Liver (tissue), 8 donors: ENCODE measurements at regions not wholly inside any gene's neighbourhood (a gene's known extent, or its start where the extent isn't known, plus 50 kb on each side); places are given as distances from the start of the nearest gene placed in this dataset.

Source experiments
- DNase-seq: peaks from one replicate; pipeline ENCODE4 v3.0.0-alpha.2; 2017; ENCODE audit warnings: low spot score
- H3K27ac ChIP-seq, 2 donors: one replicate each; pipeline ENCODE4 v1.7.0; 2013; ENCODE audit warnings: inconsistent platforms in 2 of 2, low read length in 2 of 2, control low read depth in 1 of 2, low read depth in 1 of 2, mild to moderate bottlenecking in 1 of 2
- H3K27me3 ChIP-seq, 4 donors: one replicate each; pipeline versions ENCODE4 v1.6.1 to v1.7.0; 2013; ENCODE audit warnings: low read length in 3 of 4, inconsistent platforms in 1 of 4, mild to moderate bottlenecking in 1 of 4, moderate library complexity in 1 of 4; ENCODE audit not compliant: control insufficient read depth in 4 of 4, insufficient read depth in 4 of 4
- H3K36me3 ChIP-seq, 4 donors: one replicate each; pipeline versions ENCODE4 v1.6.1 to v1.7.0; 2013; ENCODE audit warnings: low read length in 3 of 4, mild to moderate bottlenecking in 3 of 4, low read depth in 1 of 4, moderate library complexity in 1 of 4; ENCODE audit not compliant: control insufficient read depth in 4 of 4, insufficient read depth in 3 of 4
- H3K4me1 ChIP-seq, 4 donors: one replicate each; pipeline versions ENCODE4 v1.6.1 to v1.7.0; 2013; ENCODE audit warnings: low read length in 3 of 4, mild to moderate bottlenecking in 3 of 4, moderate library complexity in 1 of 4; ENCODE audit not compliant: control insufficient read depth in 4 of 4, insufficient read depth in 4 of 4
- H3K4me3 ChIP-seq, 3 donors: one replicate each; pipeline versions ENCODE4 v1.6.1 to v1.7.0; 2013; ENCODE audit warnings: low read length in 3 of 3, control low read depth in 1 of 3, low read depth in 1 of 3, mild to moderate bottlenecking in 1 of 3
- H3K9ac ChIP-seq, 2 donors: one replicate each; pipeline ENCODE4 v1.7.0; 2013; ENCODE audit warnings: low read length in 2 of 2, mild to moderate bottlenecking in 2 of 2, moderate library complexity in 2 of 2, control low read depth in 1 of 2, low read depth in 1 of 2
- H3K9me3 ChIP-seq, 4 donors: one replicate each; pipeline versions ENCODE4 v1.6.1 to v1.7.0; 2013; ENCODE audit warnings: low read length in 3 of 4; ENCODE audit not compliant: control insufficient read depth in 4 of 4
- ATF3 ChIP-seq: IDR thresholded peaks from 2 replicates; pipeline ENCODE4 v1.6.1; 2016; ENCODE audit warnings: antibody characterized with exemption
- CTCF ChIP-seq: fragments of 150-350 bp; IDR thresholded peaks from 2 replicates; pipeline ENCODE4 v1.5.1; 2017; ENCODE audit warnings: improper control_type of control experiment, low read depth, low read length; ENCODE audit not compliant: missing input control
- EGR1 ChIP-seq, 2 donors: IDR thresholded peaks; 2 replicates each; pipeline ENCODE4 v1.6.1; 2016 to 2018; ENCODE audit warnings: antibody characterized with exemption in 2 of 2, low read depth in 2 of 2
- FOXA1 ChIP-seq: IDR thresholded peaks from 2 replicates; pipeline ENCODE4 v1.6.1; 2016; ENCODE audit warnings: antibody characterized with exemption
- FOXA2 ChIP-seq: IDR thresholded peaks from 2 replicates; pipeline ENCODE4 v1.6.1; 2016; ENCODE audit warnings: antibody characterized with exemption
- GABPA ChIP-seq, 2 donors: IDR thresholded peaks in 1 of 2; conservative IDR thresholded peaks in 1 of 2; 2 replicates each; pipeline ENCODE4 v1.6.1; 2016; ENCODE audit warnings: antibody characterized with exemption in 2 of 2, mild to moderate bottlenecking in 1 of 2, moderate library complexity in 1 of 2
- HNF4A ChIP-seq, 2 donors: conservative IDR thresholded peaks; 2 replicates each; pipeline ENCODE4 v1.6.1; 2016; ENCODE audit warnings: antibody characterized with exemption in 2 of 2, mild to moderate bottlenecking in 2 of 2
- HNF4G ChIP-seq: IDR thresholded peaks from 2 replicates; pipeline ENCODE4 v1.6.1; 2016; ENCODE audit warnings: antibody characterized with exemption
- JUND ChIP-seq, 2 donors: IDR thresholded peaks; 2 replicates each; pipeline ENCODE4 v1.6.1; 2016; ENCODE audit warnings: antibody characterized with exemption in 2 of 2
- MAX ChIP-seq: IDR thresholded peaks from 2 replicates; pipeline ENCODE4 v1.6.1; 2016; ENCODE audit warnings: antibody characterized with exemption
- NR2F2 ChIP-seq: IDR thresholded peaks from 2 replicates; pipeline ENCODE4 v1.6.1; 2016; ENCODE audit warnings: antibody characterized with exemption
- RAD21 ChIP-seq, 2 donors: IDR thresholded peaks; 2 replicates each; pipeline ENCODE4 v1.6.1; 2016; ENCODE audit warnings: antibody characterized with exemption in 2 of 2, mild to moderate bottlenecking in 2 of 2
- REST ChIP-seq: IDR thresholded peaks from 2 replicates; pipeline ENCODE4 v1.6.1; 2016; ENCODE audit warnings: antibody characterized with exemption, mild to moderate bottlenecking
- RXRA ChIP-seq, 2 donors: IDR thresholded peaks; 2 replicates each; pipeline ENCODE4 v1.6.1; 2017 to 2018; ENCODE audit warnings: antibody characterized with exemption in 2 of 2, mild to moderate bottlenecking in 1 of 2
- SP1 ChIP-seq: IDR thresholded peaks from 2 replicates; pipeline ENCODE4 v1.6.1; 2018; ENCODE audit warnings: antibody characterized with exemption, mild to moderate bottlenecking
- TAF1 ChIP-seq: conservative IDR thresholded peaks from 2 replicates; pipeline ENCODE4 v1.6.1; 2016; ENCODE audit warnings: antibody characterized with exemption, mild to moderate bottlenecking
- YY1 ChIP-seq: IDR thresholded peaks from 2 replicates; pipeline ENCODE4 v1.6.1; 2016; ENCODE audit warnings: antibody characterized with exemption, mild to moderate bottlenecking
- ZBTB33 ChIP-seq: IDR thresholded peaks from 2 replicates; pipeline ENCODE4 v1.6.1; 2016; ENCODE audit warnings: antibody characterized with exemption
- WGBS: extraction: QIAGEN DNeasy Blood & Tissue Kit; methylation state at CpG from one replicate; pipeline ENCODE4 v1.1.7; 2013; 5-methylcytosine and 5-hydroxymethylcytosine counted together
- donor health status: healthy.
- donor health status: healthy.
- donor health status: healthy.
- donor health status: healthy.
- donor health status: healthy.

- TF ChIP-seq FOXA2 = no peak
- no peak for TF ChIP-seq TAF1
- no peak for TF ChIP-seq JUND (IDR thresholded peaks at IDR 0.05)
- TF ChIP-seq ATF3 = no peak
- no peak for TF ChIP-seq CTCF
- TF ChIP-seq MAX = no peak
- TF ChIP-seq HNF4G = no peak
- no peak for TF ChIP-seq EGR1 (IDR thresholded peaks at IDR 0.05; ENCODE audit: low read depth in 2 of 2)
- no peak for TF ChIP-seq SP1
- TF ChIP-seq GABPA (IDR thresholded peaks at IDR 0.05 in 1 of 2, conservative IDR thresholded peaks at IDR 0.05 in 1 of 2) = no peak
- TF ChIP-seq HNF4A (conservative IDR thresholded peaks at IDR 0.05) = no peak
- TF ChIP-seq REST = no peak
- no peak for TF ChIP-seq ZBTB33
- no peaks in the 10 kb centered on the region for H3K27me3 ChIP-seq
- 84% methylated on average over 3 of the region's 3 CpGs for WGBS
- no peak overlapping the region for H3K4me3 ChIP-seq
- H3K9me3 ChIP-seq = no peaks in the 10 kb centered on the region
- H3K27ac ChIP-seq = no peak overlapping the region
- H3K4me1 ChIP-seq = no peaks in the 10 kb centered on the region
- H3K36me3 ChIP-seq = no peaks in the 10 kb centered on the region
- no peak overlapping the region for H3K9ac ChIP-seq
- no peak for DNase-seq
Measured at GRCh38 chr4:180465364-180465763, 1777.8 kb upstream of the TENM3 start.

- WGBS = 31% methylated on average over 1 of the region's 1 CpG
- no peak overlapping the region for H3K9ac ChIP-seq
- H3K9me3 ChIP-seq = no peaks in the 10 kb centered on the region
- no peaks in the 10 kb centered on the region for H3K36me3 ChIP-seq
- no peaks in the 10 kb centered on the region for H3K4me1 ChIP-seq
- H3K4me3 ChIP-seq = no peak overlapping the region
- no peak overlapping the region for H3K27ac ChIP-seq
- no peaks in the 10 kb centered on the region for H3K27me3 ChIP-seq
- no peak for DNase-seq
- TF ChIP-seq GABPA (IDR thresholded peaks at IDR 0.05 in 1 of 2, conservative IDR thresholded peaks at IDR 0.05 in 1 of 2) (no peak), JUND (IDR thresholded peaks at IDR 0.05) (no peak), FOXA1 (no peak), FOXA2 (no peak), RXRA (IDR thresholded peaks at IDR 0.05) (no peak), ZBTB33 (no peak), NR2F2 (no peak), MAX (no peak), EGR1 (IDR thresholded peaks at IDR 0.05; ENCODE audit: low read depth in 2 of 2) (no peak), HNF4A (conservative IDR thresholded peaks at IDR 0.05) (no peak), TAF1 (no peak), RAD21 (IDR thresholded peaks at IDR 0.05) (no peak), REST (no peak), ATF3 (no peak), YY1 (no peak), HNF4G (no peak)
Measured at GRCh38 chr4:180483036-180483435, 1760.2 kb upstream of the TENM3 start.
